WTC11 (cell line): ENCODE measurements at regions not wholly inside any gene's neighbourhood (a gene's known extent, or its start where the extent isn't known, plus 50 kb on each side); places are given as distances from the start of the nearest gene placed in this dataset.

Source experiments
- CREM ChIP-seq: sonication (generic); formaldehyde crosslinking; IDR thresholded peaks from 2 replicates; pipeline ENCODE4 v1.8.1; 2022; ENCODE audit warnings: mild to moderate bottlenecking, missing genetic modification reagents, moderate library complexity
- ETV6 ChIP-seq: sonication (generic); formaldehyde crosslinking; IDR thresholded peaks from 2 replicates; pipeline ENCODE4 v1.8.1; 2022; ENCODE audit warnings: mild to moderate bottlenecking, missing genetic modification reagents
- JUN ChIP-seq: sonication (generic); formaldehyde crosslinking; IDR thresholded peaks from 2 replicates; pipeline ENCODE4 v1.8.0; 2023; ENCODE audit warnings: mild to moderate bottlenecking, missing genetic modification reagents
- MYBL2 ChIP-seq: sonication (generic); formaldehyde crosslinking; IDR thresholded peaks from 2 replicates; pipeline ENCODE4 v1.8.1; 2023; ENCODE audit warnings: mild to moderate bottlenecking, moderate library complexity, missing genetic modification reagents
- NR2C2 ChIP-seq: sonication (generic); formaldehyde crosslinking; IDR thresholded peaks from 2 replicates; pipeline ENCODE4 v1.8.0; 2022; ENCODE audit warnings: mild to moderate bottlenecking, missing genetic modification reagents
- TF ChIP-seq, protein P1 (sequence below): fragments of 200-600 bp; IDR thresholded peaks from 2 replicates; pipeline ENCODE4 v1.8.0; 2022; ENCODE audit warnings: antibody characterized with exemption
- TF ChIP-seq, protein P2 (sequence below): sonication (generic); formaldehyde crosslinking; IDR thresholded peaks from 2 replicates; pipeline ENCODE4 v1.8.0; 2023; ENCODE audit warnings: mild to moderate bottlenecking, missing genetic modification reagents
- TF ChIP-seq, protein P3 (sequence below): sonication (generic); formaldehyde crosslinking; IDR thresholded peaks from 2 replicates; pipeline ENCODE4 v1.8.1; 2022; ENCODE audit warnings: low read depth, missing genetic modification reagents, borderline replicate concordance
- TF ChIP-seq, protein P4 (sequence below): fragments of 250-450 bp; sonication (Bioruptor Pico); IDR thresholded peaks from 2 replicates; pipeline ENCODE4 v1.9.0; 2021; ENCODE audit warnings: mild to moderate bottlenecking, borderline replicate concordance
- TF ChIP-seq, protein P5 (sequence below): sonication (generic); formaldehyde crosslinking; conservative IDR thresholded peaks from 2 replicates; pipeline ENCODE4 v1.8.1; 2022; ENCODE audit warnings: mild to moderate bottlenecking, missing genetic modification reagents

DNA sequence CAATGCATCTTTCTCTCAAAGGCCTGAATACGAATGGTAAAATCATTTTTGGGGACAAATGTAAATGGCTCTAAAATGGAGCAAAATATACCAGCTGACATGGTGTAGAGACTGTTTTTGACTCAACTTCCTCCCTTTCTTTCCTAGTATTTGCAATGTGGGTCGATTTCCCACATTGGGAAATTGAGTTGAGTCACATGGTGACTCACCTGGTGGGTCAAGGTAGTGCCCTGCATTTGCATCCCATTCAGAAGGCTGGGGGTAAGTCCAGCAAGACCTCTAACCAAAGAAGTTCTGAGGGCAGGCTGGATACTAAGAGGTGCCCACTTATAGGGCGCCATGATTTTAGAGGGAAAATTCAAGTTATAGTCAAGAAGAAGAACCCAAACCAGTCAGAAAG lies 179.6 kb upstream of the MPDZ start:
- TF ChIP-seq, protein P1, sequence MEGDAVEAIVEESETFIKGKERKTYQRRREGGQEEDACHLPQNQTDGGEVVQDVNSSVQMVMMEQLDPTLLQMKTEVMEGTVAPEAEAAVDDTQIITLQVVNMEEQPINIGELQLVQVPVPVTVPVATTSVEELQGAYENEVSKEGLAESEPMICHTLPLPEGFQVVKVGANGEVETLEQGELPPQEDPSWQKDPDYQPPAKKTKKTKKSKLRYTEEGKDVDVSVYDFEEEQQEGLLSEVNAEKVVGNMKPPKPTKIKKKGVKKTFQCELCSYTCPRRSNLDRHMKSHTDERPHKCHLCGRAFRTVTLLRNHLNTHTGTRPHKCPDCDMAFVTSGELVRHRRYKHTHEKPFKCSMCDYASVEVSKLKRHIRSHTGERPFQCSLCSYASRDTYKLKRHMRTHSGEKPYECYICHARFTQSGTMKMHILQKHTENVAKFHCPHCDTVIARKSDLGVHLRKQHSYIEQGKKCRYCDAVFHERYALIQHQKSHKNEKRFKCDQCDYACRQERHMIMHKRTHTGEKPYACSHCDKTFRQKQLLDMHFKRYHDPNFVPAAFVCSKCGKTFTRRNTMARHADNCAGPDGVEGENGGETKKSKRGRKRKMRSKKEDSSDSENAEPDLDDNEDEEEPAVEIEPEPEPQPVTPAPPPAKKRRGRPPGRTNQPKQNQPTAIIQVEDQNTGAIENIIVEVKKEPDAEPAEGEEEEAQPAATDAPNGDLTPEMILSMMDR, result no peak
- TF ChIP-seq NR2C2 (CRISPR knock-in tag) (no peak), CREM (CRISPR knock-in tag) (no peak), MYBL2 (CRISPR knock-in tag) (no peak), ETV6 (CRISPR knock-in tag) (no peak), JUN (CRISPR knock-in tag) (no peak)
- TF ChIP-seq, protein P2, sequence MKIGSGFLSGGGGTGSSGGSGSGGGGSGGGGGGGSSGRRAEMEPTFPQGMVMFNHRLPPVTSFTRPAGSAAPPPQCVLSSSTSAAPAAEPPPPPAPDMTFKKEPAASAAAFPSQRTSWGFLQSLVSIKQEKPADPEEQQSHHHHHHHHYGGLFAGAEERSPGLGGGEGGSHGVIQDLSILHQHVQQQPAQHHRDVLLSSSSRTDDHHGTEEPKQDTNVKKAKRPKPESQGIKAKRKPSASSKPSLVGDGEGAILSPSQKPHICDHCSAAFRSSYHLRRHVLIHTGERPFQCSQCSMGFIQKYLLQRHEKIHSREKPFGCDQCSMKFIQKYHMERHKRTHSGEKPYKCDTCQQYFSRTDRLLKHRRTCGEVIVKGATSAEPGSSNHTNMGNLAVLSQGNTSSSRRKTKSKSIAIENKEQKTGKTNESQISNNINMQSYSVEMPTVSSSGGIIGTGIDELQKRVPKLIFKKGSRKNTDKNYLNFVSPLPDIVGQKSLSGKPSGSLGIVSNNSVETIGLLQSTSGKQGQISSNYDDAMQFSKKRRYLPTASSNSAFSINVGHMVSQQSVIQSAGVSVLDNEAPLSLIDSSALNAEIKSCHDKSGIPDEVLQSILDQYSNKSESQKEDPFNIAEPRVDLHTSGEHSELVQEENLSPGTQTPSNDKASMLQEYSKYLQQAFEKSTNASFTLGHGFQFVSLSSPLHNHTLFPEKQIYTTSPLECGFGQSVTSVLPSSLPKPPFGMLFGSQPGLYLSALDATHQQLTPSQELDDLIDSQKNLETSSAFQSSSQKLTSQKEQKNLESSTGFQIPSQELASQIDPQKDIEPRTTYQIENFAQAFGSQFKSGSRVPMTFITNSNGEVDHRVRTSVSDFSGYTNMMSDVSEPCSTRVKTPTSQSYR, result no peak
- TF ChIP-seq, protein P3, sequence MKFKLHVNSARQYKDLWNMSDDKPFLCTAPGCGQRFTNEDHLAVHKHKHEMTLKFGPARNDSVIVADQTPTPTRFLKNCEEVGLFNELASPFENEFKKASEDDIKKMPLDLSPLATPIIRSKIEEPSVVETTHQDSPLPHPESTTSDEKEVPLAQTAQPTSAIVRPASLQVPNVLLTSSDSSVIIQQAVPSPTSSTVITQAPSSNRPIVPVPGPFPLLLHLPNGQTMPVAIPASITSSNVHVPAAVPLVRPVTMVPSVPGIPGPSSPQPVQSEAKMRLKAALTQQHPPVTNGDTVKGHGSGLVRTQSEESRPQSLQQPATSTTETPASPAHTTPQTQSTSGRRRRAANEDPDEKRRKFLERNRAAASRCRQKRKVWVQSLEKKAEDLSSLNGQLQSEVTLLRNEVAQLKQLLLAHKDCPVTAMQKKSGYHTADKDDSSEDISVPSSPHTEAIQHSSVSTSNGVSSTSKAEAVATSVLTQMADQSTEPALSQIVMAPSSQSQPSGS (CRISPR knock-in tag), result no peak
- TF ChIP-seq, protein P4, sequence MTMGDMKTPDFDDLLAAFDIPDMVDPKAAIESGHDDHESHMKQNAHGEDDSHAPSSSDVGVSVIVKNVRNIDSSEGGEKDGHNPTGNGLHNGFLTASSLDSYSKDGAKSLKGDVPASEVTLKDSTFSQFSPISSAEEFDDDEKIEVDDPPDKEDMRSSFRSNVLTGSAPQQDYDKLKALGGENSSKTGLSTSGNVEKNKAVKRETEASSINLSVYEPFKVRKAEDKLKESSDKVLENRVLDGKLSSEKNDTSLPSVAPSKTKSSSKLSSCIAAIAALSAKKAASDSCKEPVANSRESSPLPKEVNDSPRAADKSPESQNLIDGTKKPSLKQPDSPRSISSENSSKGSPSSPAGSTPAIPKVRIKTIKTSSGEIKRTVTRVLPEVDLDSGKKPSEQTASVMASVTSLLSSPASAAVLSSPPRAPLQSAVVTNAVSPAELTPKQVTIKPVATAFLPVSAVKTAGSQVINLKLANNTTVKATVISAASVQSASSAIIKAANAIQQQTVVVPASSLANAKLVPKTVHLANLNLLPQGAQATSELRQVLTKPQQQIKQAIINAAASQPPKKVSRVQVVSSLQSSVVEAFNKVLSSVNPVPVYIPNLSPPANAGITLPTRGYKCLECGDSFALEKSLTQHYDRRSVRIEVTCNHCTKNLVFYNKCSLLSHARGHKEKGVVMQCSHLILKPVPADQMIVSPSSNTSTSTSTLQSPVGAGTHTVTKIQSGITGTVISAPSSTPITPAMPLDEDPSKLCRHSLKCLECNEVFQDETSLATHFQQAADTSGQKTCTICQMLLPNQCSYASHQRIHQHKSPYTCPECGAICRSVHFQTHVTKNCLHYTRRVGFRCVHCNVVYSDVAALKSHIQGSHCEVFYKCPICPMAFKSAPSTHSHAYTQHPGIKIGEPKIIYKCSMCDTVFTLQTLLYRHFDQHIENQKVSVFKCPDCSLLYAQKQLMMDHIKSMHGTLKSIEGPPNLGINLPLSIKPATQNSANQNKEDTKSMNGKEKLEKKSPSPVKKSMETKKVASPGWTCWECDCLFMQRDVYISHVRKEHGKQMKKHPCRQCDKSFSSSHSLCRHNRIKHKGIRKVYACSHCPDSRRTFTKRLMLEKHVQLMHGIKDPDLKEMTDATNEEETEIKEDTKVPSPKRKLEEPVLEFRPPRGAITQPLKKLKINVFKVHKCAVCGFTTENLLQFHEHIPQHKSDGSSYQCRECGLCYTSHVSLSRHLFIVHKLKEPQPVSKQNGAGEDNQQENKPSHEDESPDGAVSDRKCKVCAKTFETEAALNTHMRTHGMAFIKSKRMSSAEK (CRISPR knock-in tag), result no peak
- TF ChIP-seq, protein P5, sequence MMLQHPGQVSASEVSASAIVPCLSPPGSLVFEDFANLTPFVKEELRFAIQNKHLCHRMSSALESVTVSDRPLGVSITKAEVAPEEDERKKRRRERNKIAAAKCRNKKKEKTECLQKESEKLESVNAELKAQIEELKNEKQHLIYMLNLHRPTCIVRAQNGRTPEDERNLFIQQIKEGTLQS (CRISPR knock-in tag), result no peak
